IMR-90 (cell line): ENCODE measurements at regions not wholly inside any gene's neighbourhood (a gene's known extent, or its start where the extent isn't known, plus 50 kb on each side); places are given as distances from the start of the nearest gene placed in this dataset.

Experiments
- ATAC-seq: fragments of 200-7000 bp; cut with Tn5 transposase; 2 replicates; pipeline ENCODE4 v1.9.1; 2020; ENCODE audit warnings: low read depth, mild to moderate bottlenecking, moderate library complexity
- BruUV-seq: library from RNA; stranded (reverse); fragments of 400-500 nt; replicated peaks from 2 replicates; lab custom pipeline; 2021; lab: Mats Ljungman, UMichigan
- CTCF ChIA-PET: fragments of 300-600 bp; formaldehyde crosslinking; extraction: SDS; loops from one replicate; lab custom pipeline; 2021; ENCODE audit warnings: antibody characterized with exemption; lab: Yijun Ruan, JAX
- POLR2A ChIA-PET: fragments of 300-600 bp; sonication (Branson Sonifier 250); formaldehyde crosslinking; loops from one replicate; lab custom pipeline; 2022; ENCODE audit warnings: antibody characterized with exemption; ENCODE audit not compliant: unreplicated experiment; lab: Charles Lee
- DNase-seq: peaks from one replicate; pipeline ENCODE4 v3.0.0; 2013
- H2AFZ ChIP-seq: replicated peaks from 2 replicates; pipeline ENCODE3; 2013; ENCODE audit warnings: low read length, mild to moderate bottlenecking; ENCODE audit not compliant: poor library complexity
- H2AK5ac ChIP-seq: 2 replicates; pipeline ENCODE4 v1.6.1; 2013; ENCODE audit warnings: low read depth, low read length, inconsistent platforms
- H2AK9ac ChIP-seq: replicated peaks from 2 replicates; pipeline ENCODE3; 2013; ENCODE audit warnings: mild to moderate bottlenecking, low read depth, low read length, moderate library complexity; ENCODE audit not compliant: poor library complexity
- H2BK120ac ChIP-seq: 2 replicates; pipeline ENCODE4 v1.6.1; 2013; ENCODE audit warnings: low read depth, low read length, inconsistent platforms
- H2BK15ac ChIP-seq: 3 replicates; pipeline ENCODE4 v1.6.1; 2013; ENCODE audit warnings: low read depth, low read length, inconsistent platforms
- H2BK20ac ChIP-seq: 2 replicates; pipeline ENCODE4 v1.6.1; 2013; ENCODE audit warnings: low read depth, mild to moderate bottlenecking, inconsistent platforms, low read length, moderate library complexity
- H2BK5ac ChIP-seq: 2 replicates; pipeline ENCODE4 v1.6.1; 2013; ENCODE audit warnings: mild to moderate bottlenecking, low read depth, low read length, inconsistent platforms; ENCODE audit not compliant: poor library complexity, severe bottlenecking
- H3K14ac ChIP-seq: replicated peaks from 2 replicates; pipeline ENCODE4 v1.6.1; 2013; ENCODE audit warnings: low read depth, low read length, inconsistent platforms
- H3K18ac ChIP-seq: 2 replicates; pipeline ENCODE4 v1.6.1; 2013; ENCODE audit warnings: low read depth, low read length, control low read depth
- H3K23ac ChIP-seq: 2 replicates; pipeline ENCODE4 v1.6.1; 2013; ENCODE audit warnings: low read depth, low read length, inconsistent platforms
- H3K27ac ChIP-seq: 2 replicates; pipeline ENCODE4 v1.5.1; 2013; ENCODE audit warnings: mild to moderate bottlenecking, control low read depth, low read length; ENCODE audit not compliant: insufficient read depth
- H3K27me3 ChIP-seq: 2 replicates; pipeline ENCODE4 v1.6.1; 2013; ENCODE audit warnings: low read length; ENCODE audit not compliant: control insufficient read depth, insufficient read depth
- H3K36me3 ChIP-seq: 2 replicates; pipeline ENCODE4 v1.6.1; 2013; ENCODE audit warnings: low read length, mixed read lengths; ENCODE audit not compliant: control insufficient read depth, insufficient read depth
- H3K4ac ChIP-seq: 2 replicates; pipeline ENCODE4 v1.6.1; 2013; ENCODE audit warnings: low read depth, low read length, inconsistent platforms
- H3K4me1 ChIP-seq: 2 replicates; pipeline ENCODE4 v1.6.1; 2013; ENCODE audit warnings: low read length, mixed read lengths; ENCODE audit not compliant: control insufficient read depth, insufficient read depth
- H3K4me2 ChIP-seq: 2 replicates; pipeline ENCODE4 v1.6.1; 2013; ENCODE audit warnings: low read depth, mild to moderate bottlenecking, control low read depth, low read length, moderate library complexity
- H3K4me3 ChIP-seq: 2 replicates; pipeline ENCODE4 v1.5.1; 2013; ENCODE audit warnings: low read depth, mild to moderate bottlenecking, control low read depth, low read length, moderate library complexity; ENCODE audit not compliant: insufficient read depth
- H3K56ac ChIP-seq: 2 replicates; pipeline ENCODE4 v1.6.1; 2013; ENCODE audit warnings: low read length, inconsistent platforms; ENCODE audit not compliant: insufficient read depth; ENCODE audit errors: extremely low read depth
- H3K79me1 ChIP-seq, 2 experiments: 2 replicates each; pipeline ENCODE4 v1.6.1; 2013; ENCODE audit warnings: low read length in 2 of 2, inconsistent platforms in 1 of 2, low read depth in 1 of 2
- H3K9ac ChIP-seq: 2 replicates; pipeline ENCODE4 v1.6.1; 2013; ENCODE audit warnings: low read depth, low read length, control low read depth
- H3K9me1 ChIP-seq: 2 replicates; pipeline ENCODE4 v1.6.1; 2013; ENCODE audit warnings: low read length, inconsistent platforms; ENCODE audit not compliant: insufficient read depth
- H3K9me3 ChIP-seq: 2 replicates; pipeline ENCODE4 v1.6.1; 2013; ENCODE audit warnings: low read length; ENCODE audit not compliant: control insufficient read depth, insufficient read depth
- H4K20me1 ChIP-seq: 2 replicates; pipeline ENCODE4 v1.6.1; 2013; ENCODE audit warnings: low read length, inconsistent platforms; ENCODE audit not compliant: insufficient read depth
- H4K5ac ChIP-seq: 2 replicates; pipeline ENCODE4 v1.6.1; 2013; ENCODE audit warnings: mild to moderate bottlenecking, low read depth, low read length, control low read depth
- H4K8ac ChIP-seq, 2 experiments: 2 replicates each; pipeline ENCODE4 v1.6.1; 2013; ENCODE audit warnings: low read depth in 2 of 2, low read length in 2 of 2, control low read depth in 1 of 2, inconsistent platforms in 1 of 2
- H4K91ac ChIP-seq: 2 replicates; pipeline ENCODE4 v1.6.1; 2013; ENCODE audit warnings: low read depth, low read length, inconsistent platforms; ENCODE audit not compliant: insufficient read depth
- BHLHE40 ChIP-seq: fragments of 150-350 bp; IDR thresholded peaks from 2 replicates; pipeline ENCODE4 v1.6.1; 2016; ENCODE audit warnings: mild to moderate bottlenecking, low read depth, low read length
- CEBPB ChIP-seq: IDR thresholded peaks from 2 replicates; pipeline ENCODE4 v1.6.1; 2012; ENCODE audit warnings: low read depth, low read length, improper control_type of control experiment
- CHD1 ChIP-seq: IDR thresholded peaks from 2 replicates; pipeline ENCODE4 v1.6.1; 2012; ENCODE audit warnings: low read depth, low read length, improper control_type of control experiment
- CTCF ChIP-seq: conservative IDR thresholded peaks from 2 replicates; pipeline ENCODE4 v1.5.1; 2012; ENCODE audit warnings: mild to moderate bottlenecking, low read depth, low read length, improper control_type of control experiment
- ELK1 ChIP-seq: fragments of 150-350 bp; IDR thresholded peaks from 2 replicates; pipeline ENCODE4 v1.6.1; 2016; ENCODE audit warnings: low read depth, mild to moderate bottlenecking, low read length, moderate library complexity, borderline replicate concordance
- FOS ChIP-seq: fragments of 150-350 bp; IDR thresholded peaks from 2 replicates; pipeline ENCODE4 v1.6.1; 2016; ENCODE audit warnings: low read depth, low read length
- MAFK ChIP-seq: IDR thresholded peaks from 2 replicates; pipeline ENCODE4 v1.6.1; 2012; ENCODE audit warnings: low read depth, low read length, improper control_type of control experiment
- MAZ ChIP-seq: IDR thresholded peaks from 2 replicates; pipeline ENCODE4 v1.6.1; 2012; ENCODE audit warnings: low read depth, mild to moderate bottlenecking, low read length, improper control_type of control experiment, moderate library complexity, borderline replicate concordance
- MXI1 ChIP-seq: IDR thresholded peaks from 2 replicates; pipeline ENCODE4 v1.6.1; 2012; ENCODE audit warnings: low read depth, mild to moderate bottlenecking, low read length, moderate library complexity, borderline replicate concordance
- NFE2L2 ChIP-seq: fragments of 150-350 bp; IDR thresholded peaks from 2 replicates; pipeline ENCODE4 v1.6.1; 2016; ENCODE audit warnings: low read depth, mild to moderate bottlenecking, low read length
- POLR2A ChIP-seq: IDR thresholded peaks from 2 replicates; pipeline ENCODE4 v1.6.1; 2012; ENCODE audit warnings: mild to moderate bottlenecking, low read depth, low read length
- RAD21 ChIP-seq: IDR thresholded peaks from 2 replicates; pipeline ENCODE4 v1.6.1; 2012; ENCODE audit warnings: low read length, improper control_type of control experiment
- RCOR1 ChIP-seq: IDR thresholded peaks from 2 replicates; pipeline ENCODE4 v1.6.1; 2012; ENCODE audit warnings: mild to moderate bottlenecking, low read length, improper control_type of control experiment; ENCODE audit not compliant: insufficient replicate concordance
- RFX5 ChIP-seq: IDR thresholded peaks from 2 replicates; pipeline ENCODE4 v1.8.0; 2012; ENCODE audit warnings: low read depth, mild to moderate bottlenecking, low read length, moderate library complexity
- SMC3 ChIP-seq: fragments of 150-350 bp; IDR thresholded peaks from 2 replicates; pipeline ENCODE4 v1.6.1; 2016; ENCODE audit warnings: low read depth, mild to moderate bottlenecking, antibody characterized with exemption, low read length, moderate library complexity
- USF2 ChIP-seq: fragments of 150-350 bp; IDR thresholded peaks from 2 replicates; pipeline ENCODE4 v1.6.1; 2017; ENCODE audit warnings: mild to moderate bottlenecking, antibody characterized with exemption, low read length, low read depth
- WGBS, 2 experiments: methylation state at CpG; one replicate each; pipeline versions ENCODE4 v1.1.5 to v1.1.7; 2013; ENCODE audit warnings: missing lambda C conversion rate in 2 of 2; ENCODE audit not compliant: insufficient read length in 1 of 2; ENCODE audit errors: extremely low coverage in 2 of 2; 5-methylcytosine and 5-hydroxymethylcytosine counted together
- dilution Hi-C: fragments of 300-500 bp; cut with HindIII; formaldehyde crosslinking; loops from one replicate; pipeline ENCODE4 v1.14.3; 2018; ENCODE audit warnings: low sequenced_read_pairs; ENCODE audit not compliant: unreplicated experiment
- in situ Hi-C: fragments of 300-500 bp; cut with MboI; formaldehyde crosslinking; loops from 3 replicates; pipeline ENCODE4 v1.14.3; 2019; ENCODE audit warnings: low sequenced_read_pairs, inconsistent platforms, mixed read lengths
- intact Hi-C: fragments of 100-400 bp; cut with micrococcal nuclease; formaldehyde crosslinking; loops from 2 replicates; pipeline ENCODE4 v1.10.0; 2022

- intact Hi-C loops (no loop called here), dilution Hi-C loops (no loop called here), in situ Hi-C loops (no loop called here)
- H4K20me1 ChIP-seq: no peaks in the 10 kb centered on the region
- no peak overlapping the region for H2AK9ac ChIP-seq
- DNase-seq: no peak
- POLR2A ChIA-PET: no interaction called here
- H3K9me3 ChIP-seq: no peaks in the 10 kb centered on the region
- H3K9me1 ChIP-seq: no peaks in the 10 kb centered on the region
- ATAC-seq: no peak
- H3K4me2 ChIP-seq: no peak overlapping the region
- no peak overlapping the region for H2BK5ac ChIP-seq
- H2BK15ac ChIP-seq: no peak overlapping the region
- no peak overlapping the region for H3K23ac ChIP-seq
- no peak overlapping the region for H3K4me3 ChIP-seq
- H4K8ac ChIP-seq: no peak overlapping the region
- no peak overlapping the region for H2BK20ac ChIP-seq
- no peak overlapping the region for H3K18ac ChIP-seq
- no peak overlapping the region for H3K56ac ChIP-seq
- no peak for TF ChIP-seq MAZ
- TF ChIP-seq MXI1: no peak
- TF ChIP-seq USF2: no peak
- TF ChIP-seq CTCF: no peak
- no peak for TF ChIP-seq CHD1
- TF ChIP-seq MAFK: no peak
- no peak for TF ChIP-seq SMC3
- TF ChIP-seq FOS: no peak
- TF ChIP-seq BHLHE40: no peak
- no peak for TF ChIP-seq RCOR1
- no peak for TF ChIP-seq CEBPB
- no peak for TF ChIP-seq POLR2A
- TF ChIP-seq NFE2L2: no peak
- TF ChIP-seq RAD21: no peak
- no peak for TF ChIP-seq RFX5
- TF ChIP-seq ELK1: no peak
- no peak overlapping the region for H3K9ac ChIP-seq
- BruUV-seq: no TSS peak
- H2BK120ac ChIP-seq: no peak overlapping the region
- no peak overlapping the region for H3K4ac ChIP-seq
- H3K27me3 ChIP-seq: no peaks in the 10 kb centered on the region
- H2AFZ ChIP-seq: no peak overlapping the region
- H4K5ac ChIP-seq: no peak overlapping the region
- no peak overlapping the region for H3K14ac ChIP-seq
- H3K79me1 ChIP-seq: no peaks in the 10 kb centered on the region
- no peak overlapping the region for H4K91ac ChIP-seq
- no peaks in the 10 kb centered on the region for H3K36me3 ChIP-seq
- 20% methylated on average over 6 of the region's 7 CpGs; no CpG with 5 or more reads in 1 of the 2 experiments for WGBS, 2 experiments
- H3K27ac ChIP-seq: no peak overlapping the region
- no peak overlapping the region for H2AK5ac ChIP-seq
- peaks cover 1% of the 10 kb centered on the region; the same call in 1 of the 2 replicates for H3K4me1 ChIP-seq
- CTCF ChIA-PET: no interaction called here
Measured at GRCh38 chr2:5521461-5521860, 170.7 kb upstream of the SOX11 start.
